HepG2 (cell line): ENCODE measurements at regions not wholly inside any gene's neighbourhood (a gene's known extent, or its start where the extent isn't known, plus 50 kb on each side); places are given as distances from the start of the nearest gene placed in this dataset.

Experiments used
- ATAC-seq: fragments of 200-7000 bp; cut with Tn5 transposase; 3 replicates; pipeline ENCODE4 v1.9.1; 2020; ENCODE audit warnings: mild to moderate bottlenecking, moderate library complexity
- BruUV-seq: library from RNA; stranded (reverse); fragments of 400-500 nt; replicated peaks from 2 replicates; lab custom pipeline; 2021; lab: Mats Ljungman, UMichigan
- CTCF ChIA-PET: fragments of 300-600 bp; formaldehyde crosslinking; extraction: SDS; loops from one replicate; lab custom pipeline; 2021; ENCODE audit warnings: low total read pairs, inconsistent platforms, low intra/inter-chr PET ratio; lab: Yijun Ruan, JAX
- POLR2A ChIA-PET: fragments of 350-600 bp; sonication (Branson Sonifier 250); formaldehyde crosslinking; loops from one replicate; lab custom pipeline; 2020; ENCODE audit warnings: antibody characterized with exemption, inconsistent platforms; lab: Yijun Ruan, JAX
- DNase-seq: peaks from one replicate; pipeline ENCODE4 v3.0.0-alpha.2; 2015; ENCODE audit warnings: low spot score
- FAIRE-seq: peaks from 3 replicates; lab custom pipeline; 2011; peaks lifted over from hg19 to GRCh38; lab: Jason Lieb, UNC
- H2AFZ ChIP-seq: one replicate; pipeline ENCODE4 v1.6.1; 2011; ENCODE audit warnings: low read length, inconsistent platforms
- H3K27ac ChIP-seq: fragments of 300-600 bp; 3 replicates; pipeline ENCODE4 v1.8.0; 2011; ENCODE audit warnings: mixed run types, mild to moderate bottlenecking, mixed read lengths, low read length, inconsistent platforms; ENCODE audit not compliant: insufficient read depth; ENCODE audit errors: extremely low read length
- H3K27me3 ChIP-seq, 2 experiments: fragments of 200-600 bp in 1 of 2; 2 replicates in 1 of 2; 3 replicates in 1 of 2; pipeline versions ENCODE4 v1.6.0 to v1.8.0; 2011; ENCODE audit warnings: low read length in 2 of 2, mild to moderate bottlenecking in 2 of 2, moderate library complexity in 2 of 2, inconsistent platforms in 1 of 2; ENCODE audit not compliant: insufficient read depth in 2 of 2, control insufficient read depth in 1 of 2
- H3K36me3 ChIP-seq, 2 experiments: fragments of 200-600 bp in 1 of 2; replicated peaks in 1 of 2; 2 replicates in 1 of 2; 3 replicates in 1 of 2; pipeline versions ENCODE4 v1.5.1 to v1.8.0; 2011; ENCODE audit warnings: low read length in 2 of 2, inconsistent platforms in 1 of 2; ENCODE audit not compliant: insufficient read depth in 2 of 2, control insufficient read depth in 1 of 2
- H3K4me1 ChIP-seq: 2 replicates; pipeline ENCODE4 v1.5.1; 2012; ENCODE audit warnings: low read length, inconsistent platforms; ENCODE audit not compliant: insufficient read depth
- H3K4me2 ChIP-seq: 2 replicates; pipeline ENCODE4 v1.6.0; 2011; ENCODE audit warnings: low read depth, low read length, inconsistent platforms
- H3K4me3 ChIP-seq, 3 experiments: fragments of 200-600 bp in 1 of 3; sonication (generic), shearing (Covaris generic) in 1 of 3; replicated peaks in 1 of 3; 2 replicates each; pipeline ENCODE4 v1.5.1; 2011 to 2016; ENCODE audit warnings: low read length in 3 of 3, inconsistent platforms in 2 of 3, low read depth in 2 of 3, mild to moderate bottlenecking in 2 of 3, control low read depth in 1 of 3, mixed read lengths in 1 of 3; ENCODE audit not compliant: insufficient read depth in 1 of 3
- H3K79me2 ChIP-seq: one replicate; pipeline ENCODE4 v1.6.1; 2011; ENCODE audit warnings: low read length, inconsistent platforms; ENCODE audit not compliant: insufficient read depth
- H3K9ac ChIP-seq: 2 replicates; pipeline ENCODE4 v1.6.0; 2011; ENCODE audit warnings: mild to moderate bottlenecking, low read depth, low read length, inconsistent platforms; ENCODE audit not compliant: insufficient read depth
- H3K9me3 ChIP-seq: 2 replicates; pipeline ENCODE4 v1.5.1; 2012; ENCODE audit warnings: mild to moderate bottlenecking, low read length
- H4K20me1 ChIP-seq: 2 replicates; pipeline ENCODE4 v1.6.0; 2011; ENCODE audit warnings: inconsistent platforms, mild to moderate bottlenecking, low read length, moderate library complexity; ENCODE audit not compliant: insufficient read depth
- CC2D1A ChIP-seq: sonication (generic); formaldehyde crosslinking; IDR thresholded peaks from 2 replicates; pipeline ENCODE4 v1.8.1; 2023; ENCODE audit warnings: mild to moderate bottlenecking, missing genetic modification reagents
- CHD4 ChIP-seq: fragments of 200-600 bp; sonication (generic); IDR thresholded peaks from 2 replicates; pipeline ENCODE4 v1.7.0; 2017; ENCODE audit warnings: mild to moderate bottlenecking, low read length, borderline replicate concordance
- GLI4 ChIP-seq: sonication (generic); formaldehyde crosslinking; IDR thresholded peaks from 2 replicates; pipeline ENCODE4 v1.5.1; 2020; ENCODE audit warnings: missing genetic modification reagents, mild to moderate bottlenecking, moderate library complexity, borderline replicate concordance
- JUNB ChIP-seq: sonication (generic); formaldehyde crosslinking; IDR thresholded peaks from 2 replicates; pipeline ENCODE4 v1.8.0; 2022; ENCODE audit warnings: missing genetic modification reagents, mild to moderate bottlenecking, borderline replicate concordance
- MTA1 ChIP-seq: sonication (generic); formaldehyde crosslinking; IDR thresholded peaks from 2 replicates; pipeline ENCODE4 v1.4.0; 2020; ENCODE audit warnings: missing genetic modification reagents, mild to moderate bottlenecking, borderline replicate concordance
- NR2F2 ChIP-seq: IDR thresholded peaks from 2 replicates; pipeline ENCODE4 v1.6.1; 2012; ENCODE audit warnings: low read depth, inconsistent platforms, borderline replicate concordance
- SRF ChIP-seq: IDR thresholded peaks from 2 replicates; pipeline ENCODE4 v1.6.1; 2011; ENCODE audit warnings: mild to moderate bottlenecking, low read depth, low read length, moderate library complexity
- TBX3 ChIP-seq: fragments of 450-650 bp; IDR thresholded peaks from 2 replicates; pipeline ENCODE4 v1.6.1; 2017; ENCODE audit warnings: antibody characterized with exemption, mild to moderate bottlenecking, inconsistent platforms, borderline replicate concordance
- TEAD3 ChIP-seq: optimal IDR thresholded peaks from 2 replicates; pipeline ENCODE3; 2016; ENCODE audit warnings: borderline replicate concordance
- THYN1 ChIP-seq: sonication (generic); formaldehyde crosslinking; IDR thresholded peaks from 2 replicates; pipeline ENCODE4 v1.8.1; 2023; ENCODE audit warnings: low read depth, mild to moderate bottlenecking, moderate library complexity, missing genetic modification reagents, borderline replicate concordance
- ZNF557 ChIP-seq: sonication (generic); formaldehyde crosslinking; IDR thresholded peaks from 2 replicates; pipeline ENCODE4 v1.4.0; 2020; ENCODE audit warnings: missing genetic modification reagents
- ZNF644 ChIP-seq: IDR thresholded peaks from 2 replicates; pipeline ENCODE4 v1.6.1; 2016; ENCODE audit warnings: low read depth
- ZNF703 ChIP-seq: sonication (generic); formaldehyde crosslinking; IDR thresholded peaks from 2 replicates; pipeline ENCODE4 v1.5.1; 2020; ENCODE audit warnings: missing genetic modification reagents, mild to moderate bottlenecking, moderate library complexity, borderline replicate concordance
- ZNF768 ChIP-seq: sonication (generic); formaldehyde crosslinking; IDR thresholded peaks from 2 replicates; pipeline ENCODE4 v1.4.0; 2020; ENCODE audit warnings: missing genetic modification reagents
- WGBS: methylation state at CpG from one replicate; pipeline ENCODE4 v1.1.6; 2017; ENCODE audit warnings: low lambda C conversion rate; 5-methylcytosine and 5-hydroxymethylcytosine counted together
- in situ Hi-C: cut with HindIII; loops from 2 replicates; pipeline ENCODE4 v1.10.0; 2017; ENCODE audit warnings: low pct_unique_long_range_greater_than_20kb; ENCODE audit not compliant: extremely low pct_ligation_motif_present
- intact Hi-C: fragments of 100-400 bp; cut with micrococcal nuclease; formaldehyde crosslinking; loops from one replicate; pipeline ENCODE4 v1.10.0; 2022; ENCODE audit not compliant: unreplicated experiment
- TF ChIP-seq, protein P1 (sequence below): sonication (generic); formaldehyde crosslinking; IDR thresholded peaks from 2 replicates; pipeline ENCODE4 v1.9.0; 2021; ENCODE audit warnings: missing genetic modification reagents, borderline replicate concordance
- TF ChIP-seq, protein P2 (sequence below): sonication (generic); formaldehyde crosslinking; IDR thresholded peaks from 2 replicates; pipeline ENCODE4 v1.4.0; 2020; ENCODE audit warnings: missing genetic modification reagents

DNA sequence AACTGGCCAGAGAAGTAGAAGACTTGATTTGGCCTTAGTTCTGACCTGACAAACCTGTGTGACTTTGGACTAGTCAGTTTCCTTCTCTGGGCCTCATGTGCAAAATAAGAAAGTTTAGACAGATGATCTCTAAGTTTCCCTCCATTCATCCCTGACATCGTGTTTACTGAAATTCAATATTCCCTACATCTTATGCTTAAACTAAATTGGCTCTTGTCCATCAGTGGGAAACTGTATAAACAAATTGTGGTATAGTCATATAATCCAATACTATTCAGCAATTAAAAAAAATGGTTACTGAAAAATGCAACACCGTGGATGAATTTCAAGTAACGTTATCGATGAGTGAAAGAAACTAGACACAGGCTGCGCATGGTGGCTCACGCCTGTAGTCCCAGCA is 64.4 kb upstream of the HRH1 start:
- no peak overlapping the region for H3K4me2 ChIP-seq
- no peak overlapping the region for H2AFZ ChIP-seq
- in situ Hi-C loops (no loop called here), intact Hi-C loops (no loop called here)
- DNase-seq (no peak), FAIRE-seq (no peak), ATAC-seq (no peak)
- no peaks in the 10 kb centered on the region for H3K36me3 ChIP-seq
- H3K9ac ChIP-seq, result no peak overlapping the region
- BruUV-seq, result no TSS peak
- no peak overlapping the region for H3K27ac ChIP-seq
- peaks cover 2 to 36% of the 10 kb centered on the region in 2 experiments; a peak in 3 of 5 replicates for H3K27me3 ChIP-seq
- H3K9me3 ChIP-seq, result no peaks in the 10 kb centered on the region
- CTCF ChIA-PET, result no interaction called here
- H3K4me3 ChIP-seq, result no peak overlapping the region
- H3K4me1 ChIP-seq, result no peaks in the 10 kb centered on the region
- POLR2A ChIA-PET, result no interaction called here
- WGBS, result 28% methylated on average over 6 of the region's 6 CpGs
- no peaks in the 10 kb centered on the region for H4K20me1 ChIP-seq
- no peak for TF ChIP-seq NR2F2
- TF ChIP-seq ZNF768 (CRISPR knock-in tag), result no peak
- no peak for TF ChIP-seq TEAD3 (CRISPR knock-in tag)
- TF ChIP-seq CHD4, result no peak
- TF ChIP-seq JUNB (CRISPR knock-in tag), result no peak
- no peak for TF ChIP-seq TBX3
- TF ChIP-seq, protein P1, sequence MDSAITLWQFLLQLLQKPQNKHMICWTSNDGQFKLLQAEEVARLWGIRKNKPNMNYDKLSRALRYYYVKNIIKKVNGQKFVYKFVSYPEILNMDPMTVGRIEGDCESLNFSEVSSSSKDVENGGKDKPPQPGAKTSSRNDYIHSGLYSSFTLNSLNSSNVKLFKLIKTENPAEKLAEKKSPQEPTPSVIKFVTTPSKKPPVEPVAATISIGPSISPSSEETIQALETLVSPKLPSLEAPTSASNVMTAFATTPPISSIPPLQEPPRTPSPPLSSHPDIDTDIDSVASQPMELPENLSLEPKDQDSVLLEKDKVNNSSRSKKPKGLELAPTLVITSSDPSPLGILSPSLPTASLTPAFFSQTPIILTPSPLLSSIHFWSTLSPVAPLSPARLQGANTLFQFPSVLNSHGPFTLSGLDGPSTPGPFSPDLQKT (CRISPR knock-in tag), result no peak
- TF ChIP-seq ZNF557 (CRISPR knock-in tag), result no peak
- TF ChIP-seq GLI4 (CRISPR knock-in tag), result no peak
- no peaks in the 10 kb centered on the region for H3K79me2 ChIP-seq

DNA sequence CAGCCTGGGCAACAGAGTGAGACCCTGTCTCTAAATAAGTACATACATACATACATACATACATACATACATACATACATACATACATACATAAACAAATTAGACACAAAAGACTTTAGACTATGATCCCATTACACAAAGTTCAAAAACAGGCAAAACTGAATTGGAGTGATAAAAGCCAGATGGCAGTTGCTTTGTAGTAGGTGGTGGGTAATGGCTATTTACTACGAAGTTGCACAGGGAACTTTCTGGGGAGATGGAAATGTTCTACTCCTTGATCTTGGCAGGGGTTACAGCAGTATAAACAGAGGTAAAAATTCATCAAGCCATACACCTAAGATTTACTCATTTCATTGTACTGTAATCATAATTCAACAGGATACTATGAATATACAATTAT is 63.7 kb upstream of the HRH1 start:
- Histone ChIP-seq H3K4me3 (no peak overlapping the region), H3K36me3 (no peaks in the 10 kb centered on the region), H3K9ac (no peak overlapping the region), H2AFZ (no peak overlapping the region), H3K4me1 (no peaks in the 10 kb centered on the region), H3K79me2 (no peaks in the 10 kb centered on the region), H3K27me3 (peaks cover 0 to 36% of the 10 kb centered on the region in 2 experiments; a peak in 2 of 5 replicates), H4K20me1 (no peaks in the 10 kb centered on the region), H3K27ac (no peak overlapping the region), H3K9me3 (no peaks in the 10 kb centered on the region), H3K4me2 (no peak overlapping the region)
- ATAC-seq, result no peak
- no TSS peak for BruUV-seq
- WGBS, result 0% methylated on average over 1 of the region's 1 CpG
- POLR2A ChIA-PET, result no interaction called here
- in situ Hi-C loops, result no loop called here
- no peak for DNase-seq
- intact Hi-C loops, result no loop called here
- no peak for FAIRE-seq
- CTCF ChIA-PET, result no interaction called here
- TF ChIP-seq ZNF703, result no peak
- TF ChIP-seq ZNF644 (CRISPR knock-in tag), result no peak
- TF ChIP-seq MTA1 (CRISPR knock-in tag), result no peak
- TF ChIP-seq SRF, result no peak
- TF ChIP-seq THYN1, result no peak
- TF ChIP-seq CC2D1A (CRISPR knock-in tag), result no peak
- TF ChIP-seq, protein P2, sequence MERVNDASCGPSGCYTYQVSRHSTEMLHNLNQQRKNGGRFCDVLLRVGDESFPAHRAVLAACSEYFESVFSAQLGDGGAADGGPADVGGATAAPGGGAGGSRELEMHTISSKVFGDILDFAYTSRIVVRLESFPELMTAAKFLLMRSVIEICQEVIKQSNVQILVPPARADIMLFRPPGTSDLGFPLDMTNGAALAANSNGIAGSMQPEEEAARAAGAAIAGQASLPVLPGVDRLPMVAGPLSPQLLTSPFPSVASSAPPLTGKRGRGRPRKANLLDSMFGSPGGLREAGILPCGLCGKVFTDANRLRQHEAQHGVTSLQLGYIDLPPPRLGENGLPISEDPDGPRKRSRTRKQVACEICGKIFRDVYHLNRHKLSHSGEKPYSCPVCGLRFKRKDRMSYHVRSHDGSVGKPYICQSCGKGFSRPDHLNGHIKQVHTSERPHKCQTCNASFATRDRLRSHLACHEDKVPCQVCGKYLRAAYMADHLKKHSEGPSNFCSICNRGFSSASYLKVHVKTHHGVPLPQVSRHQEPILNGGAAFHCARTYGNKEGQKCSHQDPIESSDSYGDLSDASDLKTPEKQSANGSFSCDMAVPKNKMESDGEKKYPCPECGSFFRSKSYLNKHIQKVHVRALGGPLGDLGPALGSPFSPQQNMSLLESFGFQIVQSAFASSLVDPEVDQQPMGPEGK (CRISPR knock-in tag), result no peak
